Activated CD4-positive, alpha-beta memory T cell treated with anti-CD3 and anti-CD28 coated beads for 36 hours (primary cell): ENCODE measurements at regions not wholly inside any gene's neighbourhood (a gene's known extent, or its start where the extent isn't known, plus 50 kb on each side); places are given as distances from the start of the nearest gene placed in this dataset.

Source experiments
- CTCF ChIA-PET: fragments of 350-600 bp; sonication (Branson Sonifier 250); formaldehyde crosslinking; loops from one replicate; lab custom pipeline; 2021; ENCODE audit warnings: antibody characterized with exemption, inconsistent platforms; lab: Charles Lee
- POLR2A ChIA-PET: fragments of 350-600 bp; sonication (Branson Sonifier 250); formaldehyde crosslinking; loops from one replicate; lab custom pipeline; 2021; ENCODE audit warnings: antibody characterized with exemption; lab: Charles Lee
- DNase-seq: peaks from one replicate; pipeline ENCODE4 v3.0.0-alpha.2; 2020
- H3K27ac Mint-ChIP-seq: one replicate; pipeline ENCODE4 v1.8.0; 2021; ENCODE audit warnings: mixed read lengths
- H3K27me3 Mint-ChIP-seq: one replicate; pipeline ENCODE4 v1.8.0; 2021; ENCODE audit warnings: mixed read lengths
- H3K36me3 Mint-ChIP-seq: one replicate; pipeline ENCODE4 v1.8.0; 2021; ENCODE audit warnings: mixed read lengths
- H3K4me1 Mint-ChIP-seq: one replicate; pipeline ENCODE4 v1.8.0; 2021; ENCODE audit warnings: low read depth, mixed read lengths
- H3K4me3 Mint-ChIP-seq: one replicate; pipeline ENCODE4 v1.8.0; 2021; ENCODE audit warnings: mild to moderate bottlenecking, mixed read lengths
- H3K9me3 Mint-ChIP-seq: one replicate; pipeline ENCODE4 v1.8.0; 2021; ENCODE audit warnings: mixed read lengths
- intact Hi-C: fragments of 100-400 bp; cut with micrococcal nuclease; formaldehyde crosslinking; loops from one replicate; pipeline ENCODE4 v1.15.1; 2023

- no peaks in the 10 kb centered on the region for H3K4me1 Mint-ChIP-seq
- no peak for DNase-seq
- intact Hi-C loops: no loop called here
- POLR2A ChIA-PET: no interaction called here
- CTCF ChIA-PET: no interaction called here
- no peaks in the 10 kb centered on the region for H3K36me3 Mint-ChIP-seq
- H3K27ac Mint-ChIP-seq: no peak overlapping the region
- H3K27me3 Mint-ChIP-seq: peaks cover 3% of the 10 kb centered on the region
- no peaks in the 10 kb centered on the region for H3K9me3 Mint-ChIP-seq
- no peak overlapping the region for H3K4me3 Mint-ChIP-seq
These were observed 216.3 kb upstream of the CAMK1G start for GRCh38 chr1:209367061-209367772.

- intact Hi-C loops: no loop called here
- H3K27ac Mint-ChIP-seq: no peak overlapping the region
- H3K27me3 Mint-ChIP-seq: peaks cover 3% of the 10 kb centered on the region
- H3K9me3 Mint-ChIP-seq: no peaks in the 10 kb centered on the region
- CTCF ChIA-PET: no interaction called here
- no peak for DNase-seq
- no peaks in the 10 kb centered on the region for H3K4me1 Mint-ChIP-seq
- POLR2A ChIA-PET: no interaction called here
- H3K4me3 Mint-ChIP-seq: no peak overlapping the region
- H3K36me3 Mint-ChIP-seq: no peaks in the 10 kb centered on the region
These were observed 214.5 kb upstream of the CAMK1G start for GRCh38 chr1:209368864-209369598.

GRCh38 chr1:209370241-209370995 lies 213.1 kb upstream of the CAMK1G start:
- intact Hi-C loops: no loop called here
- Mint-ChIP-seq H3K36me3 (no peaks in the 10 kb centered on the region), H3K27ac (no peak overlapping the region), H3K4me3 (no peak overlapping the region), H3K27me3 (peaks cover 3% of the 10 kb centered on the region), H3K9me3 (no peaks in the 10 kb centered on the region), H3K4me1 (no peaks in the 10 kb centered on the region)
- CTCF ChIA-PET: interaction anchor here (1.0 kb wide), 1 partner anchor 19 kb away, joined by 3 read pairs; no protein-coding TSS in a partner anchor
- DNase-seq: no peak
- POLR2A ChIA-PET: no interaction called here

- H3K36me3 Mint-ChIP-seq: no peaks in the 10 kb centered on the region
- H3K27ac Mint-ChIP-seq: no peak overlapping the region
- no peaks in the 10 kb centered on the region for H3K27me3 Mint-ChIP-seq
- intact Hi-C loops: no loop called here
- H3K4me1 Mint-ChIP-seq: no peaks in the 10 kb centered on the region
- CTCF ChIA-PET: interaction anchor here (1.2 to 1.7 kb wide), 2 partner anchors 40 to 46 kb away, joined by 3 read pairs; no protein-coding TSS in a partner anchor
- no peak overlapping the region for H3K4me3 Mint-ChIP-seq
- DNase-seq: no peak
- POLR2A ChIA-PET: no interaction called here
- H3K9me3 Mint-ChIP-seq: no peaks in the 10 kb centered on the region
These were observed 208.4 kb upstream of the CAMK1G start for GRCh38 chr1:209375097-209375496.

- CTCF ChIA-PET: interaction anchor here (1.2 to 1.7 kb wide), 2 partner anchors 40 to 46 kb away, joined by 3 read pairs; no protein-coding TSS in a partner anchor
- intact Hi-C loops: no loop called here
- H3K4me3 Mint-ChIP-seq: no peak overlapping the region
- POLR2A ChIA-PET: no interaction called here
- no peaks in the 10 kb centered on the region for H3K4me1 Mint-ChIP-seq
- H3K36me3 Mint-ChIP-seq: no peaks in the 10 kb centered on the region
- DNase-seq: no peak
- no peaks in the 10 kb centered on the region for H3K27me3 Mint-ChIP-seq
- no peaks in the 10 kb centered on the region for H3K9me3 Mint-ChIP-seq
- no peak overlapping the region for H3K27ac Mint-ChIP-seq
These were observed 207.7 kb upstream of the CAMK1G start for GRCh38 chr1:209375671-209376365.

GRCh38 chr1:209376774-209377173 lies 206.7 kb upstream of the CAMK1G start:
- H3K4me1 Mint-ChIP-seq: no peaks in the 10 kb centered on the region
- no peaks in the 10 kb centered on the region for H3K9me3 Mint-ChIP-seq
- DNase-seq: no peak
- ChIA-PET CTCF (no interaction called here), POLR2A (no interaction called here)
- H3K27me3 Mint-ChIP-seq: no peaks in the 10 kb centered on the region
- H3K4me3 Mint-ChIP-seq: no peak overlapping the region
- no peak overlapping the region for H3K27ac Mint-ChIP-seq
- H3K36me3 Mint-ChIP-seq: no peaks in the 10 kb centered on the region
- intact Hi-C loops: no loop called here

- CTCF ChIA-PET: no interaction called here
- Mint-ChIP-seq H3K36me3 (no peaks in the 10 kb centered on the region), H3K4me1 (no peaks in the 10 kb centered on the region), H3K27ac (no peak overlapping the region), H3K4me3 (no peak overlapping the region), H3K27me3 (no peaks in the 10 kb centered on the region), H3K9me3 (no peaks in the 10 kb centered on the region)
- DNase-seq: no peak
- intact Hi-C loops: no loop called here
- POLR2A ChIA-PET: no interaction called here
These were observed 205.5 kb upstream of the CAMK1G start for GRCh38 chr1:209377995-209378394.

GRCh38 chr1:209379280-209379679 lies 204.2 kb upstream of the CAMK1G start:
- no peaks in the 10 kb centered on the region for H3K4me1 Mint-ChIP-seq
- no peaks in the 10 kb centered on the region for H3K36me3 Mint-ChIP-seq
- ChIA-PET CTCF (interaction anchor here (0.8 to 1.7 kb wide), 2 partner anchors 25 to 131 kb away, joined by 3 to 5 read pairs; no protein-coding TSS in a partner anchor), POLR2A (no interaction called here)
- no peaks in the 10 kb centered on the region for H3K27me3 Mint-ChIP-seq
- no peak for DNase-seq
- H3K27ac Mint-ChIP-seq: no peak overlapping the region
- no peak overlapping the region for H3K4me3 Mint-ChIP-seq
- H3K9me3 Mint-ChIP-seq: no peaks in the 10 kb centered on the region
- intact Hi-C loops: no loop called here

- no peaks in the 10 kb centered on the region for H3K36me3 Mint-ChIP-seq
- intact Hi-C loops: no loop called here
- no peak overlapping the region for H3K27ac Mint-ChIP-seq
- H3K27me3 Mint-ChIP-seq: no peaks in the 10 kb centered on the region
- no peak overlapping the region for H3K4me3 Mint-ChIP-seq
- no peak for DNase-seq
- ChIA-PET POLR2A (no interaction called here), CTCF (no interaction called here)
- H3K4me1 Mint-ChIP-seq: no peaks in the 10 kb centered on the region
- no peaks in the 10 kb centered on the region for H3K9me3 Mint-ChIP-seq
These were observed 203.1 kb upstream of the CAMK1G start for GRCh38 chr1:209380420-209380819.

GRCh38 chr1:209382231-209383100 lies 201.0 kb upstream of the CAMK1G start:
- Mint-ChIP-seq H3K36me3 (no peaks in the 10 kb centered on the region), H3K4me1 (no peaks in the 10 kb centered on the region), H3K4me3 (no peak overlapping the region), H3K9me3 (no peaks in the 10 kb centered on the region), H3K27me3 (no peaks in the 10 kb centered on the region), H3K27ac (no peak overlapping the region)
- no peak for DNase-seq
- intact Hi-C loops: no loop called here
- ChIA-PET POLR2A (no interaction called here), CTCF (no interaction called here)

GRCh38 chr1:209383422-209383821 lies 200.1 kb upstream of the CAMK1G start:
- Mint-ChIP-seq H3K4me1 (no peaks in the 10 kb centered on the region), H3K27me3 (no peaks in the 10 kb centered on the region), H3K27ac (no peak overlapping the region), H3K9me3 (no peaks in the 10 kb centered on the region), H3K4me3 (no peak overlapping the region), H3K36me3 (no peaks in the 10 kb centered on the region)
- no peak for DNase-seq
- ChIA-PET CTCF (interaction anchor here (1.5 kb wide), 1 partner anchor 29 kb away, joined by 3 read pairs; no protein-coding TSS in a partner anchor), POLR2A (no interaction called here)
- intact Hi-C loops: no loop called here
